Neural cell (in vitro differentiated cells): ENCODE measurements at regions not wholly inside any gene's neighbourhood (a gene's known extent, or its start where the extent isn't known, plus 50 kb on each side); places are given as distances from the start of the nearest gene placed in this dataset.

Experiments used
- H2AFZ ChIP-seq: fragments of 200-600, 300-800 bp; sonication (generic), shearing (Covaris generic); 2 replicates; pipeline ENCODE4 v1.6.0; 2014; ENCODE audit warnings: low read depth, mild to moderate bottlenecking, antibody characterized with exemption, low read length, moderate library complexity
- H3F3A ChIP-seq: fragments of 200-600 bp; shearing (Covaris generic); 2 replicates; pipeline ENCODE4 v1.6.1; 2016; ENCODE audit warnings: mild to moderate bottlenecking, moderate library complexity, mixed read lengths, antibody characterized with exemption, low read length; ENCODE audit not compliant: insufficient read depth, poor library complexity, severe bottlenecking
- H3K27ac ChIP-seq: fragments of 200-600, 300-800 bp; sonication (generic), shearing (Covaris generic); 2 replicates; pipeline ENCODE4 v1.5.1; 2014; ENCODE audit warnings: mild to moderate bottlenecking, low read length, moderate library complexity
- H3K27me3 ChIP-seq: fragments of 300-800, 200-600 bp; sonication (generic), shearing (Covaris generic); 2 replicates; pipeline ENCODE4 v1.6.0; 2014; ENCODE audit warnings: mild to moderate bottlenecking, low read depth, low read length, moderate library complexity; ENCODE audit not compliant: insufficient read depth
- H3K36me3 ChIP-seq: fragments of 300-800, 200-600 bp; sonication (generic), shearing (Covaris generic); 2 replicates; pipeline ENCODE4 v1.5.1; 2014; ENCODE audit warnings: mild to moderate bottlenecking, antibody characterized with exemption, low read length, moderate library complexity; ENCODE audit not compliant: insufficient read depth
- H3K4me2 ChIP-seq: fragments of 300-800, 200-600 bp; sonication (generic), shearing (Covaris generic); 2 replicates; pipeline ENCODE4 v1.6.0; 2014; ENCODE audit warnings: mild to moderate bottlenecking, low read length
- H3K4me3 ChIP-seq: fragments of 300-800, 200-600 bp; sonication (generic), shearing (Covaris generic); 2 replicates; pipeline ENCODE4 v1.5.1; 2014; ENCODE audit warnings: mild to moderate bottlenecking, low read length, moderate library complexity
- H3K79me2 ChIP-seq: fragments of 200-600 bp; shearing (Covaris generic); replicated peaks from 2 replicates; pipeline ENCODE4 v1.6.0; 2014; ENCODE audit warnings: mild to moderate bottlenecking, low read length, moderate library complexity; ENCODE audit not compliant: insufficient read depth
- H3K9ac ChIP-seq: fragments of 300-800, 200-600 bp; sonication (generic), shearing (Covaris generic); 2 replicates; pipeline ENCODE4 v1.6.1; 2016; ENCODE audit warnings: mild to moderate bottlenecking, low read length, mixed read lengths
- H3K9me2 ChIP-seq: fragments of 200-600 bp; shearing (Covaris generic); 2 replicates; pipeline ENCODE4 v1.6.1; 2016; ENCODE audit warnings: mild to moderate bottlenecking, low read length, mixed read lengths; ENCODE audit not compliant: insufficient read depth
- H3K9me3 ChIP-seq: fragments of 200-600, 300-800 bp; sonication (generic), shearing (Covaris generic); 2 replicates; pipeline ENCODE4 v1.6.1; 2016; ENCODE audit warnings: mild to moderate bottlenecking, mixed run types, low read length, moderate library complexity, mixed read lengths
- H4K20me1 ChIP-seq: fragments of 200-600 bp; shearing (Covaris generic); 2 replicates; pipeline ENCODE4 v1.6.1; 2016; ENCODE audit warnings: mild to moderate bottlenecking, mixed run types; ENCODE audit not compliant: insufficient read depth
- EP300 ChIP-seq: fragments of 450-650 bp; conservative IDR thresholded peaks from 2 replicates; pipeline ENCODE4 v1.6.1; 2014; ENCODE audit warnings: antibody characterized with exemption, mild to moderate bottlenecking, moderate library complexity; ENCODE audit not compliant: poor library complexity, severe bottlenecking
- EZH2 ChIP-seq: fragments of 200-600, 300-800 bp; shearing (Covaris generic), sonication (generic); IDR thresholded peaks from 2 replicates; pipeline ENCODE4 v1.6.1; 2014; ENCODE audit warnings: antibody characterized with exemption, low read length, borderline replicate concordance, mild to moderate bottlenecking; ENCODE audit not compliant: insufficient read depth, poor library complexity, severe bottlenecking
- MXI1 ChIP-seq: fragments of 450-650 bp; conservative IDR thresholded peaks from 2 replicates; pipeline ENCODE4 v1.6.1; 2014; ENCODE audit warnings: antibody characterized with exemption, mild to moderate bottlenecking; ENCODE audit not compliant: poor library complexity, severe bottlenecking
- POLR2AphosphoS5 ChIP-seq: IDR thresholded peaks from 2 replicates; pipeline ENCODE4 v1.6.1; 2012
- RAD21 ChIP-seq: fragments of 450-650 bp; conservative IDR thresholded peaks from 2 replicates; pipeline ENCODE4 v1.6.1; 2014; ENCODE audit warnings: antibody characterized with exemption, mild to moderate bottlenecking, moderate library complexity
- SMC3 ChIP-seq: fragments of 450-650 bp; conservative IDR thresholded peaks from 2 replicates; pipeline ENCODE4 v1.6.1; 2014; ENCODE audit warnings: antibody characterized with exemption, mild to moderate bottlenecking, moderate library complexity; ENCODE audit not compliant: poor library complexity
- TAF1 ChIP-seq: IDR thresholded peaks from 2 replicates; pipeline ENCODE4 v1.6.1; 2012; ENCODE audit warnings: low read depth
- TF ChIP-seq, protein P1 (sequence below): fragments of 450-650 bp; IDR thresholded peaks from 2 replicates; pipeline ENCODE4 v1.5.1; 2014; ENCODE audit warnings: antibody characterized with exemption, mild to moderate bottlenecking, moderate library complexity; ENCODE audit not compliant: poor library complexity, severe bottlenecking
- TF ChIP-seq, protein P2 (sequence below): IDR thresholded peaks from 2 replicates; pipeline ENCODE4 v1.6.1; 2012; ENCODE audit warnings: borderline replicate concordance

DNA sequence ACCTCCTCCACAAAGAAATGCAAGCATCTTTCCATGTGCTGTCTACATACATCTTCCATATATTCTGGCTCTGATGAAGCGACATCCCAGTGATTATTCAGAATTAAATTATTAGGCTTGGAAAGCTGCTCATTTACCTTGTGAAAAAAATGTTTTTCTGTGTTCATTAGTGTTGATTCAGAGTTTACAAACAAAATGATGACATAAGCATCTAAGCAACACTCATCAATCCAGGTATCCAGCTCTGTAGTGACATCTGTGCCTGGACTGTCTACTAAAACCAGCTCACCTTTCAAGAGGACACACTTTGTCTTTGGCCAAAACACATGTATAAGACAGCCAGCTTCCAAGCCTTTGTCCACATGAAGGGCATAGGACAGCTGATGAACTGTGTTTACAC lies 51.1 kb upstream of the SPATA31C2 start:
- no peaks in the 10 kb centered on the region for H3K9me3 ChIP-seq
- no peak overlapping the region for H3K4me3 ChIP-seq
- H3K79me2 ChIP-seq: no peaks in the 10 kb centered on the region
- H3K27ac ChIP-seq: no peak overlapping the region
- H3K27me3 ChIP-seq: no peaks in the 10 kb centered on the region
- no peak overlapping the region for H3K4me2 ChIP-seq
- H3K9me2 ChIP-seq: no peaks in the 10 kb centered on the region
- no peak overlapping the region for H3K9ac ChIP-seq
- no peaks in the 10 kb centered on the region for H3F3A ChIP-seq
- no peaks in the 10 kb centered on the region for H4K20me1 ChIP-seq
- H2AFZ ChIP-seq: no peak overlapping the region
- no peaks in the 10 kb centered on the region for H3K36me3 ChIP-seq
- TF ChIP-seq TAF1: no peak
- no peak for TF ChIP-seq EP300
- no peak for TF ChIP-seq EZH2
- no peak for TF ChIP-seq SMC3
- TF ChIP-seq POLR2AphosphoS5: no peak
- no peak for TF ChIP-seq MXI1
- no peak for TF ChIP-seq RAD21
- TF ChIP-seq, protein P1, sequence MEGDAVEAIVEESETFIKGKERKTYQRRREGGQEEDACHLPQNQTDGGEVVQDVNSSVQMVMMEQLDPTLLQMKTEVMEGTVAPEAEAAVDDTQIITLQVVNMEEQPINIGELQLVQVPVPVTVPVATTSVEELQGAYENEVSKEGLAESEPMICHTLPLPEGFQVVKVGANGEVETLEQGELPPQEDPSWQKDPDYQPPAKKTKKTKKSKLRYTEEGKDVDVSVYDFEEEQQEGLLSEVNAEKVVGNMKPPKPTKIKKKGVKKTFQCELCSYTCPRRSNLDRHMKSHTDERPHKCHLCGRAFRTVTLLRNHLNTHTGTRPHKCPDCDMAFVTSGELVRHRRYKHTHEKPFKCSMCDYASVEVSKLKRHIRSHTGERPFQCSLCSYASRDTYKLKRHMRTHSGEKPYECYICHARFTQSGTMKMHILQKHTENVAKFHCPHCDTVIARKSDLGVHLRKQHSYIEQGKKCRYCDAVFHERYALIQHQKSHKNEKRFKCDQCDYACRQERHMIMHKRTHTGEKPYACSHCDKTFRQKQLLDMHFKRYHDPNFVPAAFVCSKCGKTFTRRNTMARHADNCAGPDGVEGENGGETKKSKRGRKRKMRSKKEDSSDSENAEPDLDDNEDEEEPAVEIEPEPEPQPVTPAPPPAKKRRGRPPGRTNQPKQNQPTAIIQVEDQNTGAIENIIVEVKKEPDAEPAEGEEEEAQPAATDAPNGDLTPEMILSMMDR: no peak
- TF ChIP-seq, protein P2, sequence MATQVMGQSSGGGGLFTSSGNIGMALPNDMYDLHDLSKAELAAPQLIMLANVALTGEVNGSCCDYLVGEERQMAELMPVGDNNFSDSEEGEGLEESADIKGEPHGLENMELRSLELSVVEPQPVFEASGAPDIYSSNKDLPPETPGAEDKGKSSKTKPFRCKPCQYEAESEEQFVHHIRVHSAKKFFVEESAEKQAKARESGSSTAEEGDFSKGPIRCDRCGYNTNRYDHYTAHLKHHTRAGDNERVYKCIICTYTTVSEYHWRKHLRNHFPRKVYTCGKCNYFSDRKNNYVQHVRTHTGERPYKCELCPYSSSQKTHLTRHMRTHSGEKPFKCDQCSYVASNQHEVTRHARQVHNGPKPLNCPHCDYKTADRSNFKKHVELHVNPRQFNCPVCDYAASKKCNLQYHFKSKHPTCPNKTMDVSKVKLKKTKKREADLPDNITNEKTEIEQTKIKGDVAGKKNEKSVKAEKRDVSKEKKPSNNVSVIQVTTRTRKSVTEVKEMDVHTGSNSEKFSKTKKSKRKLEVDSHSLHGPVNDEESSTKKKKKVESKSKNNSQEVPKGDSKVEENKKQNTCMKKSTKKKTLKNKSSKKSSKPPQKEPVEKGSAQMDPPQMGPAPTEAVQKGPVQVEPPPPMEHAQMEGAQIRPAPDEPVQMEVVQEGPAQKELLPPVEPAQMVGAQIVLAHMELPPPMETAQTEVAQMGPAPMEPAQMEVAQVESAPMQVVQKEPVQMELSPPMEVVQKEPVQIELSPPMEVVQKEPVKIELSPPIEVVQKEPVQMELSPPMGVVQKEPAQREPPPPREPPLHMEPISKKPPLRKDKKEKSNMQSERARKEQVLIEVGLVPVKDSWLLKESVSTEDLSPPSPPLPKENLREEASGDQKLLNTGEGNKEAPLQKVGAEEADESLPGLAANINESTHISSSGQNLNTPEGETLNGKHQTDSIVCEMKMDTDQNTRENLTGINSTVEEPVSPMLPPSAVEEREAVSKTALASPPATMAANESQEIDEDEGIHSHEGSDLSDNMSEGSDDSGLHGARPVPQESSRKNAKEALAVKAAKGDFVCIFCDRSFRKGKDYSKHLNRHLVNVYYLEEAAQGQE: no peak
